ENCODE measurements at regions not wholly inside any gene's neighbourhood (a gene's known extent, or its start where the extent isn't known, plus 50 kb on each side); places are given as distances from the start of the nearest gene placed in this dataset.

- Histone ChIP-seq H4K20me1 (ENCODE audit: control insufficient read depth, insufficient read depth, low read depth, low read length) (no peaks in the 10 kb centered on the region), H3K27ac (ENCODE audit: low read depth, low read length) (no peak overlapping the region), H3K4me1 (ENCODE audit: control insufficient read depth, low read length) (no peaks in the 10 kb centered on the region), H3K9me3 (ENCODE audit: control insufficient read depth, insufficient read depth, low read length) (no peaks in the 10 kb centered on the region), H3K4me2 (ENCODE audit: low read length) (no peak overlapping the region), H3K4me3 (ENCODE audit: low read length) (no peak overlapping the region), H3K36me3 (ENCODE audit: control insufficient read depth, low read length) (no peaks in the 10 kb centered on the region), H3K9me2 (replicated peaks; ENCODE audit: control insufficient read depth, low read length) (no peaks in the 10 kb centered on the region), H3F3A (ENCODE audit: control insufficient read depth, insufficient read depth) (no peaks in the 10 kb centered on the region), H3K27me3 (ENCODE audit: control insufficient read depth, low read length) (no peaks in the 10 kb centered on the region), H3K79me2 (ENCODE audit: control insufficient read depth, low read length) (no peaks in the 10 kb centered on the region)
- no peak for TF ChIP-seq CTCF (IDR thresholded peaks at IDR 0.05; ENCODE audit: low read depth, low read length, poor library complexity, severe bottlenecking)
- TF ChIP-seq EZH2phosphoT487 (IDR thresholded peaks at IDR 0.05; ENCODE audit: borderline replicate concordance, low read length): no peak
Observed at GRCh38 chr1:166237675-166238074, 70.9 kb upstream of the FAM78B start.

GRCh38 chr1:166253076-166253779, 86.4 kb upstream of the FAM78B start:
- no peaks in the 10 kb centered on the region for H3K4me1 ChIP-seq (ENCODE audit: control insufficient read depth, low read length)
- H3K4me2 ChIP-seq (ENCODE audit: low read length): no peak overlapping the region
- no peak overlapping the region for H3K27ac ChIP-seq (ENCODE audit: low read depth, low read length)
- no peaks in the 10 kb centered on the region for H3K36me3 ChIP-seq (ENCODE audit: control insufficient read depth, low read length)
- no peaks in the 10 kb centered on the region for H3K27me3 ChIP-seq (ENCODE audit: control insufficient read depth, low read length)
- H3K9me3 ChIP-seq (ENCODE audit: control insufficient read depth, insufficient read depth, low read length): no peaks in the 10 kb centered on the region
- H3F3A ChIP-seq (ENCODE audit: control insufficient read depth, insufficient read depth): no peaks in the 10 kb centered on the region
- TF ChIP-seq CTCF (IDR thresholded peaks at IDR 0.05; ENCODE audit: low read depth, low read length, poor library complexity, severe bottlenecking): no peak
- TF ChIP-seq EZH2phosphoT487 (IDR thresholded peaks at IDR 0.05; ENCODE audit: borderline replicate concordance, low read length): no peak
- no peaks in the 10 kb centered on the region for H3K79me2 ChIP-seq (ENCODE audit: control insufficient read depth, low read length)
- no peaks in the 10 kb centered on the region for H3K9me2 ChIP-seq (replicated peaks; ENCODE audit: control insufficient read depth, low read length)
- H3K4me3 ChIP-seq (ENCODE audit: low read length): no peak overlapping the region
- no peaks in the 10 kb centered on the region for H4K20me1 ChIP-seq (ENCODE audit: control insufficient read depth, insufficient read depth, low read depth, low read length)

GRCh38 chr1:166258017-166258416, 91.2 kb upstream of the FAM78B start:
- no peak overlapping the region for H3K4me2 ChIP-seq (ENCODE audit: low read length)
- H3K79me2 ChIP-seq (ENCODE audit: control insufficient read depth, low read length): no peaks in the 10 kb centered on the region
- no peak overlapping the region for H3K27ac ChIP-seq (ENCODE audit: low read depth, low read length)

More at GRCh38 chr1:166258017-166258416, 91.2 kb upstream of the FAM78B start:
- no peak for TF ChIP-seq CTCF (IDR thresholded peaks at IDR 0.05; ENCODE audit: low read depth, low read length, poor library complexity, severe bottlenecking)
- TF ChIP-seq EZH2phosphoT487 (IDR thresholded peaks at IDR 0.05; ENCODE audit: borderline replicate concordance, low read length): no peak
- H3F3A ChIP-seq (ENCODE audit: control insufficient read depth, insufficient read depth): no peaks in the 10 kb centered on the region
- H3K4me1 ChIP-seq (ENCODE audit: control insufficient read depth, low read length): no peaks in the 10 kb centered on the region
- no peaks in the 10 kb centered on the region for H4K20me1 ChIP-seq (ENCODE audit: control insufficient read depth, insufficient read depth, low read depth, low read length)
- no peaks in the 10 kb centered on the region for H3K9me3 ChIP-seq (ENCODE audit: control insufficient read depth, insufficient read depth, low read length)
- H3K4me3 ChIP-seq (ENCODE audit: low read length): no peak overlapping the region
- no peaks in the 10 kb centered on the region for H3K36me3 ChIP-seq (ENCODE audit: control insufficient read depth, low read length)
- no peaks in the 10 kb centered on the region for H3K9me2 ChIP-seq (replicated peaks; ENCODE audit: control insufficient read depth, low read length)
- no peaks in the 10 kb centered on the region for H3K27me3 ChIP-seq (ENCODE audit: control insufficient read depth, low read length)
